Activated CD4-positive, alpha-beta T cell treated with anti-CD3 and anti-CD28 coated beads, Interleukin-2, amount 50 U/mL, for 1 hour (primary cell): ENCODE measurements at regions not wholly inside any gene's neighbourhood (a gene's known extent, or its start where the extent isn't known, plus 50 kb on each side); places are given as distances from the start of the nearest gene placed in this dataset.

Source experiments
- DNase-seq: peaks from one replicate; pipeline ENCODE4 v3.0.0-alpha.2; 2020

DNA sequence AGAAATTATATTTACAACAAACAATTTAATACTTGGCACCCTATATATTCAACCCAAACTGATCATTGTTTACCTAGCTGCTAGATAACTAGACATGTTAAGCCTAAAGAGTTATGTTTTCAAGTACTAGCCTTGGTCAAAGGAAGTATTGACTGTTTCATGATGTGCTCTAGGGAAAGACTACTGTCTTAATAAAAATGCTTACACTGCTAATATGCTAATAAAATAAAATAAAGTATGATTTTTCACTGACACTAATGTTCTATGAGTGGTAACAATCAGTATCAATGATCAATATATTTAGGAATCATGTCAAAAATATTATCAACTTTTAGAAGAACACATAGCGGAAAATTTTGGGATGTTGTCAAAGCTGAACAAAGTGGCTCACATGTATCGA is 225.5 kb downstream of the OSR1 start:
- DNase-seq, result no peak

GRCh38 chr2:19131871-19132270 is 226.6 kb downstream of the OSR1 start:
- no peak for DNase-seq

GRCh38 chr2:19128148-19128547 is 230.3 kb downstream of the OSR1 start:
- no peak for DNase-seq

GRCh38 chr2:19127616-19128015 is 230.8 kb downstream of the OSR1 start:
- DNase-seq, result no peak

- no peak for DNase-seq
These were observed 232.3 kb downstream of the OSR1 start for GRCh38 chr2:19125901-19126680.

GRCh38 chr2:19124135-19124534 is 234.3 kb downstream of the OSR1 start:
- DNase-seq, result no peak

GRCh38 chr2:19123556-19123955 is 234.9 kb downstream of the OSR1 start:
- DNase-seq, result no peak

- DNase-seq, result no peak
These were observed 236.2 kb downstream of the OSR1 start for GRCh38 chr2:19122220-19122619.

DNA sequence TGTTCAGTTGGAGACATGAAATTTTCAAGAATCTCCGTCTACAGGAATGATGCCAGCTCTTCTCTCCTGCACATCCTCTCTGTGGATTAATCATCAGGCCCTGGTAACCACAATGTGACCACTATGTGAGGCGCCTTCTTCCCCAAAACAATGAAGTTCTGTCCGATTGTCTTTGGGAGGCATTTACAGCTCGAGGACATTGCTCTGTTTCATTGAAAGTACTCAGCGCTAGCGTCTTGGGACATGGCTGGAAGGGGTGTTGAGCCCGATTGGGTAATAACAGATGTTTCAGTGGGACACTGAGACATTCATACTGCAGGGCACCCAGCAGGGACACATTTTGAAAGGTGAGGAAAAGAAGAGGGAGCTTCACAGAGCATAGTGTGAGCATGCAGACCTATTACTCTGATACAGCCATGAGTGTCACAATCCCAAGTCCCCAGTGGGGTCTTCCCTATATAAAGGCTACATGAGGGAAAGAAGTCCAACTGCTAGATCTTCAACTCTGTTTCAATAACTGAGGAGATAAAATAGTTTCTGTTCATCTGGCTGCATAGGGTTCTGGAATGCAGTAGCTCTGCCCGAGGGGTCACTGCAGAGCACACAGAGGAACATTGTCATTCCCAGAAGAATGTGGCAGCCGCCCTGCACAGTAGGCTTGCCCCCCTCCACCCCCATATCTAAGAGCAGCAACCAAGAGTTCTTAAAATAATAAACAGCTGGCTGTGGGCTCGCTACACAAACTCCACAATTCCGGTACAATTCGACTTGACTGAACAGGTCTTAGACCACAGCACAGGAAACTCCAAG is 237.3 kb downstream of the OSR1 start:
- DNase-seq, result no peak

- DNase-seq, result no peak
These were observed 238.2 kb downstream of the OSR1 start for GRCh38 chr2:19120181-19120580.

DNA sequence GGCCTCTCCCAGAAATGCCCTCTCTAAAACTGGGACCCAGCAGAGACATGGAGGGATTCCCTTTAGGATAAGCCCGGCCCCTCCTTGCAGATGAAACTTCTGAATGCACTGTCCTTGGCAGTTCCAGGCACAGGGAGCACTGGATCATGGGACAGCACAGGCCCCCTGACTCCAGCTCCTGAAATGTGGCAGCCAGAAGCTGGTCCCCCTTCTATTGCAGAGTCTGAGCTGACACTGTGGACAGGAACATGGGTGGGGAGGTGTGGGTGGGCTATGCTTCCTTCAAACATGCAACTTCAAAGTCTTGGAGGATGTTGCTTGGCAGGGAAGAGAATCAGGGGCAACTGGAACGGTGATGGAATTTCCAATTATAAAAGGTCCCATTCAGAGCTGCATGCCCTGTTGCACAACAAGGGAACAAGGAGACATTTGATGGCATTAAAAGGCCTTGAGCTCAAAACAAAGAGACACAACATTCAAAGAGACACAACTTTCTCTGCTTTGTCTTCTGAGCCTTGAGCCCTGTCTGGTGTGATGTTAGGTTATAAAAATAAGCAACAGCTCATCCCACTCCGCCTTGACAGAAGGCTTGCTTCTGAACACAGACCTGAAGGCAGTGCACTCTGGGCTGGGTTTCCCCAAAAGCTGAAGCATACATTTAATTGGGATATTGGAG is 239.0 kb downstream of the OSR1 start:
- no peak for DNase-seq

- no peak for DNase-seq
These were observed 241.5 kb downstream of the OSR1 start for GRCh38 chr2:19116918-19117317.

DNA sequence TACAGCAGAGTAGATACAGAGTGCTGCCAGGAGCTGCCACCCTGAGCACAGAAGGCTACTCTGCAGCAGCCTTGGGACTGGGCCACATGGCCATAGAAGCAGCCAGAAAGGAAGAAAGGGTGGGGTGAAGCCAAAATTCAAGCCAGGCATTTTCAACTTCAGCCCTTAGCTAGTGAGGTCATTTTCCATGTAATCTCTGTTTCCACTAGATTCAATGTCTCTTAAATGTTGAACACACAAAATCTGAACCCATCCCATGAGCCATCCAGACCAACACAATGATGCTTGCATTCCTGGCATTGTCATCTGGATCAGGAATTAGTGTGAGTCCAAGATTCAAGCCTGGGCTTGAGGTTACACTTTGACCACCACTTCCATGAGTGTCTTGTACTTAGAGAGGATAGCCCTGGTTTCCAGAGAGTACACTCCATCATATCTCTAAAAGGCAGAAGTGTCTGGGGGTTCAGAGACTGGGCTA is 243.6 kb downstream of the OSR1 start:
- DNase-seq, result no peak

DNA sequence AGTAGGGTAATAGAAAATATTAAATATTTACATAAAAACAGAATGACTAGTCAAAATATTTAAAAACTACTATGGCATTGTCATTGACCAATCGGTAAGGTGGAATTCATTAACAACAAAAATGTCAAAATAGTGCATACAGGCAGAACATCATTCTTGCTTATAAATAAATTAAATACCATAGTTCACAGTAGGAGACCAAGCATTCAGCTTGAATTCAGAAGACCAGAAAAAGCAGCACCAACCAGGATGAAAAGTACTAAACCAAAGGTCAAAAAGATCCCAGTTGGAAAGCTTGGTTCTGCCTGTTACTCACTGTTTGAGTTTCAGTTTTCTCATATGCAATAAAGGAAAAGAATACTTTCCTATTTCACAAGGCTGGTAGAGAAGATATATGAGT is 244.3 kb downstream of the OSR1 start:
- no peak for DNase-seq

GRCh38 chr2:19111354-19111753 is 247.1 kb downstream of the OSR1 start:
- DNase-seq, result no peak

GRCh38 chr2:19109518-19109917 is 248.9 kb downstream of the OSR1 start:
- no peak for DNase-seq

- no peak for DNase-seq
These were observed 252.0 kb downstream of the OSR1 start for GRCh38 chr2:19106376-19106775.

GRCh38 chr2:19104503-19104902 is 253.9 kb downstream of the OSR1 start:
- no peak for DNase-seq

GRCh38 chr2:19102696-19103423 is 255.6 kb downstream of the OSR1 start:
- DNase-seq, result no peak

- no peak for DNase-seq
These were observed 256.5 kb downstream of the OSR1 start for GRCh38 chr2:19101968-19102367.

DNA sequence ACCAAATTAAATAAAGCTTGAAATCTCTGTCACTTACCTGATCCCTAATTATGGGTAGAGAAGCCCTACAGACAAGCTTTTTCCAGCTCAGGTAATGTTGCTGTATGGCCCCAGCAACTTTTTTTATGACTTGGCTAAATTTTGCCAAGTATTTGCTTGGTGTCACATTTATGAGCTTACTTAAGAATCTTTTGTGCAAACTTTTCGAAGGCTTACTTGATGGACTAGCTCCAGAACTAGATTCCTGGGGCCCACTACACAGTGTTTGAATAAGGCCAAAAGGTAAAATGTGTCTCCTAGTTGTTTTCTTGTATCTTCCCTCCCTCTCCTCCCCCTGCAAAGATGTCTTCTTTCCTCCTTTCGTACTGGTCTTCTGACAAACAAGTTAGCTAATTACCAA is 257.9 kb downstream of the OSR1 start:
- no peak for DNase-seq

DNA sequence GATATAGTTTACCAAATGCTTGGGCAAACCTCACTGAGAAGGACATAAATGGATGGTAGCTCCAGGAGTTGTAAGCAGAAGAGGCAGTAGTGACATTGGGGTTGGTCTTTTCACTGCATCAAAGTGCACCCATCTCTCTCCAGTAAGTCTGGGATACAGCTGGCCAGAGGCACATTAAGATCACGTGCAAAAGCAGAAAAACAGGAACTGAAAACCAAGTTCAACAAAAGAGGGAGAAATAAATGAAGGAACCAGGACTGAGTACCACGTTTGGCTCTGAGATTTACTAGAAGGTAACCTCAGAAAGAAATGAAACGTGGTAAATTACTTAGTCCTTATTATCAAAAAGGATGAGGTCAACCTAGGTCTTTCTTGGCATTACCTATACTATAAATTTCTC is 259.2 kb downstream of the OSR1 start:
- DNase-seq, result no peak
